Germinal center (tissue), 1 donor: ENCODE measurements at regions not wholly inside any gene's neighbourhood (a gene's known extent, or its start where the extent isn't known, plus 50 kb on each side); places are given as distances from the start of the nearest gene placed in this dataset.
"Not testable (repeated sequence)": the region's sequence is repeated elsewhere in the genome, so short reads cannot be mapped to it uniquely, and the experiment has no call there.

Experiments
- DNase-seq: peaks from one replicate; pipeline ENCODE4 v3.0.0; 2012; ENCODE audit warnings: mixed read lengths, low spot score

GRCh38 chr12:131314524-131315090 is 360.9 kb downstream of the ADGRD1 start:
- no peak for DNase-seq

- DNase-seq, result no peak
Measured at GRCh38 chr12:131315601-131316000, 361.9 kb downstream of the ADGRD1 start.

GRCh38 chr12:131316388-131316787 is 362.7 kb downstream of the ADGRD1 start:
- DNase-seq, result no peak

GRCh38 chr12:131318045-131318685 is 364.5 kb downstream of the ADGRD1 start:
- no peak for DNase-seq

GRCh38 chr12:131321988-131322387 is 368.3 kb downstream of the ADGRD1 start:
- DNase-seq, result no peak

- DNase-seq, result not testable (repeated sequence)
Measured at GRCh38 chr12:131322460-131322859, 368.8 kb downstream of the ADGRD1 start.

- DNase-seq, result no peak
Measured at GRCh38 chr12:131323879-131324278, 370.2 kb downstream of the ADGRD1 start.

- DNase-seq, result no peak
Measured at GRCh38 chr12:131327521-131328488, 374.1 kb downstream of the ADGRD1 start.

GRCh38 chr12:131328861-131329845 is 375.4 kb downstream of the ADGRD1 start:
- not testable (repeated sequence) for DNase-seq

- DNase-seq, result no peak
Measured at GRCh38 chr12:131330106-131330815, 376.6 kb downstream of the ADGRD1 start.

DNA sequence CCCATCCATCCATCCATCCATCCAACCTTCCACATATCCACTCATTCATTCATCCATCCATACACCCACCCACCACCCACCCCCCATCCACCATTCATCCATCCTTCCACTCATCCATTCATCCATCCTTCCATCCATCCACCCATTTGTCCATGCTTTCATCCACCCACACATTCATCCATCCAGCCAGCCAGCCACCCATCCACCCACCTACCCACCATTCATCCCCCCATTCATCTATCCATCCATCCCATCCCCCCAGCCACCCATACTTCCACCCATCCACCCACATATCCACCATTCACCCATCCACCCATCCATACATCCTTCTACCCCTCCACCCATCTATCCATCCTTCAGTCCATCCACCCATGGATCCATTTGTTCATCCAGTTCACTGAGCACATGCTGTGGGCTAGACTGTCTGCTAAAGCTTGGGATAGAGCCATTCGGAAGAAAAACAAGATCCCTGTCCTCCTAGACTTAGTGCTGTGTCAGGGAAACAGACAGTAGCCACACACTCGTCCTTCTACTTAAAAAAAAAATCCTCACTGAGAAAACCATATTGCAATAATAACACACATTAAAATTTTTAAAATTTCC is 377.5 kb downstream of the ADGRD1 start:
- DNase-seq, result no peak

DNA sequence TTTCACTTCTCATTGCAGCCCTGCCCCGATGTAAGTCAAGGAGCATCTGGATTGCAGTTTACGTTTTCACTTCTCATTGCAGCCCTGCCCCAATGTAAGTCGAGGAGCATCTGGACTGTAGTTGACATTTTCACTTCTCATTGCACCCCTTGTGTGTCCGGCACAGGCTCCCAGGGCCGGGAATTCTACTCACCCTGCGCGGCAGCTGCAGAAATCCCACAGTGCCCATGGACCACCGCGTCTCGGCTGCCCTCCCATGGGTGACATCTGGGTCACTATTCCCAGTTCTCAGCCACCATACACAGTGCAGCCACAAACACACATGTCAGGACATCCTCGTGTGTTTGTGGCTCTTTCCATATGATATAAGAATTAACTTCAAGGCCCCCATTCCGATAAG is 378.5 kb downstream of the ADGRD1 start:
- no peak for DNase-seq

GRCh38 chr12:131333136-131333535 is 377.8 kb upstream of the SFSWAP start:
- no peak for DNase-seq

DNA sequence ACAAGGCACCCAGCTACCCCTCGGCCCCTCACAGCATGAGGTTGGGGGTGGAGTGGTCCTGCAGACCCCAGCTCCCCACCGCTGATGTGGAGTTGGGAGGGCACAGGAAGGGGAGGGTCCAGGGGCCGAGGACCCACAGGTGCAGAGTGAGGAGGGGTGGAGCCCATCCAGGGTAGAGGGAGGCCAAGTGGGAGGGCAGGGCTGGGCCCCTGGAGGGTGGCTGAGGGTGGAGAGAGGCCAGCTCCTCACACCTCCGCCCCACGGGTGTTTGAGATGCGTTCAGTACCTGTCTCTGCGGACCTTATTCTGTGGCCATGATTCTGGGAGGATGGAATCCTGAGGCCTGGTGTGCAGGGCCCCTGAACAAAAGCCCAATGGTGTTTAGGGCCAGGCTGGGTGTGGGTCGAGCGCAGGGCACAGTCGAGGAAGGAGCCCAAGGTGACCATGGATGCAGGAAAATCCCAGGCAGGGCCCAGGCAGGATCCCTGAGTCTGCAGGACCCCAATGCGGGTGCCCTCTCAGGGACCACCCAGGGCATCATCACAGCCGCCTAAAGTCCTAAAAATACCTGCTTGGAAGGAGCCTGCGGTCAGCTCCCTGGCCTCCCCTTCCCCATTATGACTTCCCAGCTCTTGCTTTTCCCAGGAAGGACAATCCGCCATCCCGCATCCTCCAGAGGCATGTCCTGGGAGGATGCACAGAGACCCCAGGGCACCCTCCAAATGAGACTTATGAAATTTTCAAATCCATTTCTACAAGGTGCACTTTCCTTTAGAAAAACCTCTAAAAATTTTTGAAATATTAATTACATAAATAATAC is 377.1 kb upstream of the SFSWAP start:
- DNase-seq, result no peak

DNA sequence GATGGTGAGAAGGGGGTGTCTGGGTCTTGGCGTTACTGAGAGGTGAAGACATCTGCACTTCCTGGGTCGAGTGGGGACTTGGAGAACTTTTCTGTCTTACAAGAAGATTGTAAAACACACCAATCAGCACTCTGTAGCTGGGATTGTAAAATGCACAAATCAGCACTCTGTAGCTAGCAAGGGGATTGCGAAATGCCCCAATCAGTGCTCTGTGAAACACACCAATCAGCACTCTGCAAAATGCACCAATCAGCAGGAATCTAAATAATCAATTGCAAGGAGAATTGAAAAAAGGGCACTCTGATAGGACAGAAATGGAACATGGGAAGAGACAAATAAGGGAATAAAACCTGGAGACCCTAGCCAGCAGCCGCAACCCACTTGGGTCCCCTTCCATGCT is 376.1 kb upstream of the SFSWAP start:
- DNase-seq, result no peak

GRCh38 chr12:131335456-131335855 is 375.4 kb upstream of the SFSWAP start:
- DNase-seq, result no peak

GRCh38 chr12:131337861-131338260 is 373.0 kb upstream of the SFSWAP start:
- not testable (repeated sequence) for DNase-seq

DNA sequence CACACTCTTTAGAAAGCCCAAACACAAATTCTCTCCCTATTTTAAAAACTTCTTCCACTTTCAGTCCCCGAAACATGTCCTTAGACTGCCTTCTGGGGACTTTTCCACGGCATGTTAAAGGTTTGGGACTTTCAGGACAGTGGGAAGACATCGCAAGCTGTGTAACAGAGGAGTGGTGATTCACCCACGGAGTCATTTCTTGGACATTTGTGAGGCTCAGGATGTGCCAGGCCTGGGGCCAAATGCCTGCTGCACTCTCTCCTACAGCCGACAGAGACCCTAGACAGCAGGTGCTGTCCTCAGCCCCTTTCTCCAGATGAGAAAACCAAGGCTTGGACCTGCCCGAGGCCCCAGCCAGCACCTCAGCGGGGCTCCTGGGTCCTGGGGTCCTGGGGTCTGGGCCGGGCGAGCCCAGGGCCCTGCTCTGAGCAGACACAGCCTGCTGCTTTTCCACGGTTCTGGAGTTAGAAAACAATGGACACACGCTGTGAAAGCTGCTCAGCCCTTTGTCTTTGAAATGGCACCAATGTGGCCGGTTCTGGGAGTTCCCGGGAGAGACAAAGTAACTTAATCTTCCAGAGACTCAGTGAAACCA is 370.2 kb upstream of the SFSWAP start:
- no peak for DNase-seq

GRCh38 chr12:131341608-131342007 is 369.3 kb upstream of the SFSWAP start:
- DNase-seq, result not testable (repeated sequence)
